ENCODE measurements at regions not wholly inside any gene's neighbourhood (a gene's known extent, or its start where the extent isn't known, plus 50 kb on each side); places are given as distances from the start of the nearest gene placed in this dataset.
"Not testable (repeated sequence)": the region's sequence is repeated elsewhere in the genome, so short reads cannot be mapped to it uniquely, and the experiment has no call there.

DNA sequence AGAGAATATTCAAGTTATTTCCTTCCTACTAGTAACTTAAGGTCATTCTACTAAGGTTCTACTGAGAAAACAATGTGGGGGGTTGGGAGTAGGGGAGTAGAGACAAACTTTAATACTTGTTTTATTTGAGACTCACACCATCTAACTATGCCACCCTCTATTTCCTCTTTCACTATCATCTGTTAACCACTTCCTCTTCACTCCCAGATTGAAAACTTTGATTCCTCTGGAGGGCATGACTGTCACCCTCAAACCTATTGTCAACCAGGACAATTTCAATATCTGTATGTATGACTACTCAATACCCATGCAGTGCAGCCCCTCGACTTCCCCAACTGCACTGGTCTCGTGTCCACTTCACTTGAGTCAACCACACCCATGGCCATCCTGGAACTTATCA is 165.6 kb upstream of the POGK start:
- H3K27me3 Mint-ChIP-seq: peaks cover 6% of the 10 kb centered on the region in 2 donors
- Histone ChIP-seq H3K27me3 (ENCODE audit: insufficient read depth, low read length, poor library complexity, severe bottlenecking) (no peaks in the 10 kb centered on the region), H3K27ac (ENCODE audit: low read depth, low read length) (no peak overlapping the region), H3K36me3 (ENCODE audit: insufficient read depth, low read length) (no peaks in the 10 kb centered on the region), H3K4me3 (ENCODE audit: low read length) (no peak overlapping the region), H3K4me1 (ENCODE audit: insufficient read depth, low read length) (peaks cover 7% of the 10 kb centered on the region), H3K9me3 (ENCODE audit: low read length) (no peaks in the 10 kb centered on the region)
- H3K27ac Mint-ChIP-seq: no peak overlapping the region
- no peak overlapping the region for H3K4me3 Mint-ChIP-seq
- ChIA-PET POLR2A (no interaction called here), CTCF (no interaction called here)
- H3K36me3 Mint-ChIP-seq: no peaks in the 10 kb centered on the region
- peaks cover 6 to 15% (median 12%) of the 10 kb centered on the region in 3 donors for H3K4me1 Mint-ChIP-seq
- peaks cover 0 to 2% (median 0%) of the 10 kb centered on the region in 5 donors for H3K9me3 Mint-ChIP-seq
- no peak for DNase-seq

DNA sequence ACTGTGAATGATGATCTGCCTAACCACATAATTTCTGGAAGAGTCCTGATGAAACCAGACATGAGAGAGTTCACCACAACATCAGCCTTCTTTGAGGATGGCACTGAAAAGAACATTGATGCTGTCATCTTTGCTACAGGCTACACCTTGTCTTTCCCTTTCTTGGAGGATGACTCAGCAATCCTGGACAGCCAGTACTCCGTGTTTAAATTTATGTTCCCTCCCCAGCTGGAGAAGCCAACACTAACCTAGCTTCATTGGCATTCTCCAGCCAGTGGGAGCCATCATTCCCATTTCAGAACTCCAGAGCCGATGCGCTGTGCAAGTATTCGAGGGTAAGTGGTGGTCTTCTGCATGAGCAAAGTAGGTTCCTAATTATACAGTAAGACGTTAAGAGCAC is 164.1 kb upstream of the POGK start:
- CTCF ChIA-PET: no interaction called here
- Mint-ChIP-seq H3K36me3 (no peaks in the 10 kb centered on the region), H3K4me3 (no peak overlapping the region), H3K9me3 (peaks cover 0 to 2% (median 0%) of the 10 kb centered on the region in 5 donors), H3K27ac (no peak overlapping the region), H3K4me1 (peaks cover 6 to 15% (median 12%) of the 10 kb centered on the region in 3 donors), H3K27me3 (peaks cover 0 to under 1% of the 10 kb centered on the region in 2 donors)
- H3K4me3 ChIP-seq (ENCODE audit: low read length): no peak overlapping the region
- POLR2A ChIA-PET: no interaction called here
- H3K9me3 ChIP-seq (ENCODE audit: low read length): no peaks in the 10 kb centered on the region
- H3K36me3 ChIP-seq (ENCODE audit: insufficient read depth, low read length): no peaks in the 10 kb centered on the region
- H3K4me1 ChIP-seq (ENCODE audit: insufficient read depth, low read length): peaks cover 7% of the 10 kb centered on the region
- H3K27me3 ChIP-seq (ENCODE audit: insufficient read depth, low read length, poor library complexity, severe bottlenecking): no peaks in the 10 kb centered on the region
- DNase-seq: no peak
- H3K27ac ChIP-seq (ENCODE audit: low read depth, low read length): no peak overlapping the region

DNA sequence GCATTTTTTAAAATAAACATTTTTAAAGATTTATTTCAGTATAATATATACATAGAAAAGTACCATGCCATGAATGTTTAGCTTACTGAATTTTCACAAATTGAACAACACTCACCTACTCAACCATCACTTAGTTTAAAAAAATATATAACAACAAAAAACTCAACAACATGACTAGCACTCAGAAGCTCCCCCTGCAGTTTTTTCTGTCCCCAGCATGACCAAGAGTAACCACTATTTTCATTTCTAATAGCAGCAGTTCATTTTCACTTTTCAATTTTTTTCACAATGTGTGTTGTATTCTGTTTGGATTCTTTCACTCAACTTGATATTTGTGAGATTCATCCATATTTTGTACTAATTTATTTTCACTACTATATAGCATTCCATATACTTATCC is 162.3 kb upstream of the POGK start:
- Mint-ChIP-seq H3K27ac (no peak overlapping the region), H3K27me3 (peaks cover 0 to 6% of the 10 kb centered on the region in 2 donors), H3K4me3 (no peak overlapping the region), H3K36me3 (no peaks in the 10 kb centered on the region), H3K4me1 (peaks cover 6 to 15% (median 12%) of the 10 kb centered on the region in 3 donors), H3K9me3 (peaks cover 0 to 2% (median 0%) of the 10 kb centered on the region in 5 donors)
- no peak overlapping the region for H3K27ac ChIP-seq (ENCODE audit: low read depth, low read length)
- no peaks in the 10 kb centered on the region for H3K27me3 ChIP-seq (ENCODE audit: insufficient read depth, low read length, poor library complexity, severe bottlenecking)
- no peak overlapping the region for H3K4me3 ChIP-seq (ENCODE audit: low read length)
- peaks cover 7% of the 10 kb centered on the region for H3K4me1 ChIP-seq (ENCODE audit: insufficient read depth, low read length)
- POLR2A ChIA-PET: no interaction called here
- no peaks in the 10 kb centered on the region for H3K36me3 ChIP-seq (ENCODE audit: insufficient read depth, low read length)
- no peak for DNase-seq
- no peaks in the 10 kb centered on the region for H3K9me3 ChIP-seq (ENCODE audit: low read length)
- CTCF ChIA-PET: no interaction called here

DNA sequence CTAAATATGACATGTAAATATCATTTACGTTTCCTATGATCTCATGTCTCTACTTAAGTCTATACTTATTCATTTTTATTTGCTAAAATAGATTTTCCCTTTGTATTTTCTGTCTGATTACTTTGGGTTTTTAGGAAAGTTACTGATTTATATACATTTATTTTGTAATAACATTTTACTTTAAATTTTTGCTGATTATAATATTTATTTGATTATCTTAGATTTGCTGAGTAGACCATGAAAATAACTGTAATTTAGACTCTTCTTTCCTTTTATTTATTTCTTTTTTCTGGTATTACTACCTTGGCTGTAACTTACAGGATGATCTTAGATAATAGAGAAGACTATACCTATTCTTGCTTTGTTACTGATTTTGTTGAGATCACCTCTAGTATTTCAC is 159.9 kb upstream of the POGK start:
- no peak overlapping the region for H3K4me3 Mint-ChIP-seq
- POLR2A ChIA-PET: no interaction called here
- CTCF ChIA-PET: no interaction called here

DNA sequence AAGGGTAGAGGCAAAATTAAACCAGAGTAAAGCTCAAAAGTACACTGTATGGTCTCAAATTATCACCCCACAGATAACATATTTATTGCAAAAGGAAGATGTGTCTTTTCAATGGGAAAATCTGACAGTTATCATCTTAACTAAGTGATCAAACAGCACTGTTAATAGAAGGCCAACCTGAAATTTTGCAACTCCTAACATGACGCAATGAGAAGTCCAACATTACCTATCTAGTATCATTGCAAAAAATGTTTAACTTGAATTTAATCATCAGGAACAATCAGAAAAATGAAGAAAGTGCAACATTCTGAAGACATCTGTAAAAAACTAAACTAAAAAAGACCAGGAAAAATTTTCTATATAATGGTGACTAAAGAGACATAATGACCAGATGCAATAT is 156.7 kb upstream of the POGK start:
- no peaks in the 10 kb centered on the region for H3K9me3 ChIP-seq (ENCODE audit: low read length)
- no peaks in the 10 kb centered on the region for H3K4me1 ChIP-seq (ENCODE audit: insufficient read depth, low read length)
- peaks cover 0 to 4% (median 0%) of the 10 kb centered on the region in 3 donors for H3K36me3 Mint-ChIP-seq
- H3K27me3 ChIP-seq (ENCODE audit: insufficient read depth, low read length, poor library complexity, severe bottlenecking): no peaks in the 10 kb centered on the region
- peaks cover 5 to 17% of the 10 kb centered on the region in 2 donors for H3K27me3 Mint-ChIP-seq
- no peak overlapping the region for H3K4me3 Mint-ChIP-seq
- H3K36me3 ChIP-seq (ENCODE audit: insufficient read depth, low read length): no peaks in the 10 kb centered on the region
- ChIA-PET POLR2A (no interaction called here), CTCF (no interaction called here)
- H3K4me3 ChIP-seq (ENCODE audit: low read length): no peak overlapping the region
- no peak overlapping the region for H3K27ac Mint-ChIP-seq
- no peak overlapping the region for H3K27ac ChIP-seq (ENCODE audit: low read depth, low read length)
- H3K9me3 Mint-ChIP-seq: peaks cover 2 to 19% (median 12%) of the 10 kb centered on the region in 5 donors
- no peaks in the 10 kb centered on the region for H3K4me1 Mint-ChIP-seq
- no peak for DNase-seq

More for the DNA sequence above, 159.9 kb upstream of the POGK start:
- Mint-ChIP-seq H3K27ac (no peak overlapping the region), H3K4me1 (no peaks in the 10 kb centered on the region), H3K36me3 (no peaks in the 10 kb centered on the region), H3K9me3 (peaks cover 0 to 2% (median 0%) of the 10 kb centered on the region in 5 donors), H3K27me3 (peaks cover 0 to 6% of the 10 kb centered on the region in 2 donors)
- H3K27ac ChIP-seq (ENCODE audit: low read depth, low read length): no peak overlapping the region
- no peaks in the 10 kb centered on the region for H3K9me3 ChIP-seq (ENCODE audit: low read length)
- no peaks in the 10 kb centered on the region for H3K4me1 ChIP-seq (ENCODE audit: insufficient read depth, low read length)
- no peaks in the 10 kb centered on the region for H3K36me3 ChIP-seq (ENCODE audit: insufficient read depth, low read length)
- DNase-seq: no peak
- H3K27me3 ChIP-seq (ENCODE audit: insufficient read depth, low read length, poor library complexity, severe bottlenecking): no peaks in the 10 kb centered on the region
- H3K4me3 ChIP-seq (ENCODE audit: low read length): no peak overlapping the region

DNA sequence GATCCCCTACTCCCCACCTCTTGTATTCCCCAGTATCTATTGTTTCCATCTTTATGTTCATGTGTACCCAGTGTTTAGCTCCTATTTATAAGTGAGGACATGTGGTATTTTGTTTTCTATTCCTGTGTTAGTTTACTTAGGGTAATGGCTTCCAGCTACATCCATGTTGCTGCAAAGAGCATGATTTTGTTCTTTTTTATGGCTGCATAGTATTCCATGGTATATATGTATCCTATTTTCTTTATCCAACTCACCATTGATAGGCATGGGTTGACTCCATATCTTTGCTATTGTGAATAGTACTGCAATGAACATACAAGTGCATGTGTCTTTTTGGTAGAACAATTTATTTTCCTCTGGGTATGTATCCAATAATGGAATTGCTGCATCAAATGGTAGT is 154.6 kb upstream of the POGK start:
- H3K27ac Mint-ChIP-seq; CTCF ChIA-PET; H3K27ac ChIP-seq (ENCODE audit: low read depth, low read length); H3K27me3 ChIP-seq (ENCODE audit: insufficient read depth, low read length, poor library complexity, severe bottlenecking); H3K4me3 ChIP-seq (ENCODE audit: low read length); H3K4me3 Mint-ChIP-seq; POLR2A ChIA-PET; H3K36me3 Mint-ChIP-seq; H3K36me3 ChIP-seq (ENCODE audit: insufficient read depth, low read length); H3K9me3 ChIP-seq (ENCODE audit: low read length); H3K4me1 ChIP-seq (ENCODE audit: insufficient read depth, low read length); DNase-seq; H3K4me1 Mint-ChIP-seq: not testable (repeated sequence)
- H3K27me3 Mint-ChIP-seq: peaks cover 5 to 21% of the 10 kb centered on the region in 2 donors
- H3K9me3 Mint-ChIP-seq: peaks cover 6 to 21% (median 12%) of the 10 kb centered on the region in 5 donors

DNA sequence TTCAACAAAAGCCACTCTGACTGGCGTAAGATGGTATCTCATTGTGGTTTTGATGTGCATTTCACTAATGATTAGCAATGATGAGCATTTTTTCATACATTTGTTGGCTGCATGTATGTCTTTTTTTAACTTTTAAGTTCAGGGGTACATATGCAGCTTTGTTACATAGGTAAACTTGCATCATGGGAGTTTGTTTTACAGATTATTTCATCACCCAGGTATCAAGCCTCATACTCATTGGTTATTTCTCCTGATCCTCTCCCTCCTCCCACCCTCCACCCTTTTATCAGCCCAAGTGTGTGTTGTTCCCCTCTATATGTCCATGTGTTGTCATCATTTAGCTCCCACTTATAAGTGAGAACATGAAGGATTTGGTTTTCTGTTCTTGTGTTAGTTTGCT is 154.1 kb upstream of the POGK start:
- Mint-ChIP-seq H3K36me3 (peaks cover 0 to 4% (median 0%) of the 10 kb centered on the region in 3 donors), H3K4me1 (no peaks in the 10 kb centered on the region), H3K9me3 (peaks cover 6 to 21% (median 12%) of the 10 kb centered on the region in 5 donors), H3K27me3 (peaks cover 5 to 23% of the 10 kb centered on the region in 2 donors), H3K4me3 (no peak overlapping the region), H3K27ac (no peak overlapping the region)
- Histone ChIP-seq H3K27me3 (ENCODE audit: insufficient read depth, low read length, poor library complexity, severe bottlenecking) (no peaks in the 10 kb centered on the region), H3K4me3 (ENCODE audit: low read length) (no peak overlapping the region), H3K27ac (ENCODE audit: low read depth, low read length) (no peak overlapping the region), H3K36me3 (ENCODE audit: insufficient read depth, low read length) (no peaks in the 10 kb centered on the region), H3K4me1 (ENCODE audit: insufficient read depth, low read length) (no peaks in the 10 kb centered on the region), H3K9me3 (ENCODE audit: low read length) (no peaks in the 10 kb centered on the region)
- CTCF ChIA-PET: no interaction called here
- DNase-seq: no peak
- POLR2A ChIA-PET: no interaction called here

DNA sequence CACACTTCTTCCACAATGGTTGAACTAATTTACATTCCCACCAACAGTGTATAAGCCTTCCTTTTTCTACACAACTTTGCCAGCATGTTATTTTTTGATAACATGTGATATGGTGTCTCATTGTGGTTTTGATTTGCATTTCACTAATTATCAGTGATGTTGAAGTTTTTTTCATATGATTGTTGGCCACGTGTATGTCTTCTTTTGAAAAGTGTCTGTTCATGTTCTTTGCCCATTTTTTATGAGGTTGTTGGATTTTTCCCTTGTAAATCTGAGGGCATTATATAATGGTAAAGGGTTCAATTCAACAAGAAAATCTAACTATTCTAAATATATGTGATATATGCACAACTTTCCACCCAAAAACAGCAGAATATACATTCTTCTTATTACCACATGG is 153.4 kb upstream of the POGK start:
- CTCF ChIA-PET; DNase-seq; H3K9me3 ChIP-seq (ENCODE audit: low read length); H3K27me3 ChIP-seq (ENCODE audit: insufficient read depth, low read length, poor library complexity, severe bottlenecking); H3K27ac Mint-ChIP-seq; H3K4me3 Mint-ChIP-seq; H3K36me3 Mint-ChIP-seq; POLR2A ChIA-PET; H3K4me1 Mint-ChIP-seq; H3K27ac ChIP-seq (ENCODE audit: low read depth, low read length); H3K4me3 ChIP-seq (ENCODE audit: low read length); H3K36me3 ChIP-seq (ENCODE audit: insufficient read depth, low read length); H3K4me1 ChIP-seq (ENCODE audit: insufficient read depth, low read length): not testable (repeated sequence)
- peaks cover 5 to 26% of the 10 kb centered on the region in 2 donors for H3K27me3 Mint-ChIP-seq
- peaks cover 6 to 21% (median 12%) of the 10 kb centered on the region in 5 donors for H3K9me3 Mint-ChIP-seq

DNA sequence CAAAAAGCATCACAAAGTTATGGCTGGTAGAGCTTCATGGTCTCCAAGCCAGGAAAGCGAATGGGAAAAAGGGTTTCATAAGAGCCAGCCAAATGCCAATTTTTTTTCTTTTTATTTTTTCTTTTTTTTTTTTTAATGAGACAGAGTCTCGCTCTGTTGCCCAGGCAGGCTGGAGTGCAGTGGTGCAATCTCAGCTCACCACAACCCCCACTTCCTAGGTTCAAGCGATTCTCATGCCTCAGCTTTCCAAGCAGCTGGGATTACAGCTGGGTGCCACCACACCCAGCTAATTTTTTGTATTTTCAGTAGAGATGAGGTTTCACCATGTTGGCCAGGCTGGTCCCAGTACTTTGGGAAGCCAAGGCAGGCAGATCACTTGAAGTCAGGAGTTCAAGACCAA is 148.7 kb upstream of the POGK start:
- H3K36me3 ChIP-seq (ENCODE audit: insufficient read depth, low read length); H3K27ac Mint-ChIP-seq; CTCF ChIA-PET; H3K9me3 ChIP-seq (ENCODE audit: low read length); H3K4me3 ChIP-seq (ENCODE audit: low read length); H3K4me1 Mint-ChIP-seq; H3K27ac ChIP-seq (ENCODE audit: low read depth, low read length); H3K36me3 Mint-ChIP-seq; POLR2A ChIA-PET; DNase-seq; H3K4me1 ChIP-seq (ENCODE audit: insufficient read depth, low read length); H3K4me3 Mint-ChIP-seq; H3K27me3 ChIP-seq (ENCODE audit: insufficient read depth, low read length, poor library complexity, severe bottlenecking): not testable (repeated sequence)
- peaks cover 6 to 14% (median 10%) of the 10 kb centered on the region in 5 donors for H3K9me3 Mint-ChIP-seq
- H3K27me3 Mint-ChIP-seq: peaks cover 21 to 50% of the 10 kb centered on the region in 2 donors

Data from CD8-positive, alpha-beta memory T cell (primary cell).